Neural progenitor cell (in vitro differentiated cells): ENCODE measurements at regions not wholly inside any gene's neighbourhood (a gene's known extent, or its start where the extent isn't known, plus 50 kb on each side); places are given as distances from the start of the nearest gene placed in this dataset.

Source experiments
- DNase-seq: peaks from one replicate; pipeline ENCODE4 v3.0.0-alpha.2; 2016; ENCODE audit warnings: low spot score
- H2AFZ ChIP-seq: fragments of 200-600 bp; sonication (generic); replicated peaks from 2 replicates; pipeline ENCODE4 v1.6.1; 2016; ENCODE audit warnings: antibody characterized with exemption
- H3F3A ChIP-seq: fragments of 200-600 bp; sonication (generic); 2 replicates; pipeline ENCODE4 v1.6.1; 2016; ENCODE audit warnings: antibody characterized with exemption, low read depth
- H3K27ac ChIP-seq: fragments of 200-600 bp; sonication (generic); 2 replicates; pipeline ENCODE4 v1.5.1; 2016; ENCODE audit warnings: mild to moderate bottlenecking
- H3K27me3 ChIP-seq: fragments of 200-600 bp; sonication (generic); 2 replicates; pipeline ENCODE4 v1.6.1; 2016; ENCODE audit warnings: mild to moderate bottlenecking, moderate library complexity
- H3K36me3 ChIP-seq: fragments of 200-600 bp; sonication (generic); 2 replicates; pipeline ENCODE4 v1.5.1; 2016
- H3K4me1 ChIP-seq: fragments of 200-600 bp; sonication (generic); 2 replicates; pipeline ENCODE4 v1.6.1; 2016; ENCODE audit warnings: mixed run types
- H3K4me2 ChIP-seq: fragments of 200-600 bp; sonication (generic); 2 replicates; pipeline ENCODE4 v1.6.1; 2016
- H3K4me3 ChIP-seq: fragments of 200-600 bp; sonication (generic); 2 replicates; pipeline ENCODE4 v1.5.1; 2016
- H3K79me2 ChIP-seq: fragments of 200-600 bp; sonication (generic); 2 replicates; pipeline ENCODE4 v1.6.1; 2016; ENCODE audit warnings: low read depth
- H3K9ac ChIP-seq: fragments of 200-600 bp; sonication (generic); 2 replicates; pipeline ENCODE4 v1.6.1; 2016
- H3K9me3 ChIP-seq: fragments of 200-600 bp; sonication (generic); 2 replicates; pipeline ENCODE4 v1.5.1; 2016; ENCODE audit warnings: low read depth
- H4K20me1 ChIP-seq: fragments of 200-600 bp; sonication (generic); 2 replicates; pipeline ENCODE4 v1.6.1; 2016; ENCODE audit warnings: low read depth
- H3K27ac Mint-ChIP-seq: 3 replicates; pipeline ENCODE4 v1.8.0; 2021; ENCODE audit warnings: mixed read lengths
- H3K27me3 Mint-ChIP-seq: 2 replicates; pipeline ENCODE4 v1.8.0; 2022; ENCODE audit warnings: low read depth, mild to moderate bottlenecking, inconsistent platforms, moderate library complexity, mixed read lengths; ENCODE audit not compliant: insufficient read depth
- H3K36me3 Mint-ChIP-seq: 3 replicates; pipeline ENCODE4 v1.8.0; 2021; ENCODE audit warnings: mixed read lengths
- H3K4me1 Mint-ChIP-seq: 3 replicates; pipeline ENCODE4 v1.8.0; 2021; ENCODE audit warnings: mixed read lengths
- H3K4me3 Mint-ChIP-seq: 3 replicates; pipeline ENCODE4 v1.8.0; 2021; ENCODE audit warnings: mild to moderate bottlenecking, moderate library complexity, mixed read lengths
- H3K9me3 Mint-ChIP-seq: 3 replicates; pipeline ENCODE4 v1.8.0; 2020; ENCODE audit warnings: mixed read lengths
- EZH2 ChIP-seq: fragments of 200-600 bp; sonication (generic); IDR thresholded peaks from 2 replicates; pipeline ENCODE4 v1.6.1; 2017; ENCODE audit warnings: antibody characterized with exemption, mild to moderate bottlenecking, moderate library complexity
- EZH2phosphoT487 ChIP-seq: fragments of 200-600 bp; sonication (generic); IDR thresholded peaks from 2 replicates; pipeline ENCODE4 v1.6.1; 2017; ENCODE audit warnings: antibody characterized with exemption
- TF ChIP-seq, protein P1 (sequence below): fragments of 200-600 bp; sonication (generic); IDR thresholded peaks from 2 replicates; pipeline ENCODE4 v1.5.1; 2017; ENCODE audit warnings: antibody characterized with exemption, mild to moderate bottlenecking

DNA sequence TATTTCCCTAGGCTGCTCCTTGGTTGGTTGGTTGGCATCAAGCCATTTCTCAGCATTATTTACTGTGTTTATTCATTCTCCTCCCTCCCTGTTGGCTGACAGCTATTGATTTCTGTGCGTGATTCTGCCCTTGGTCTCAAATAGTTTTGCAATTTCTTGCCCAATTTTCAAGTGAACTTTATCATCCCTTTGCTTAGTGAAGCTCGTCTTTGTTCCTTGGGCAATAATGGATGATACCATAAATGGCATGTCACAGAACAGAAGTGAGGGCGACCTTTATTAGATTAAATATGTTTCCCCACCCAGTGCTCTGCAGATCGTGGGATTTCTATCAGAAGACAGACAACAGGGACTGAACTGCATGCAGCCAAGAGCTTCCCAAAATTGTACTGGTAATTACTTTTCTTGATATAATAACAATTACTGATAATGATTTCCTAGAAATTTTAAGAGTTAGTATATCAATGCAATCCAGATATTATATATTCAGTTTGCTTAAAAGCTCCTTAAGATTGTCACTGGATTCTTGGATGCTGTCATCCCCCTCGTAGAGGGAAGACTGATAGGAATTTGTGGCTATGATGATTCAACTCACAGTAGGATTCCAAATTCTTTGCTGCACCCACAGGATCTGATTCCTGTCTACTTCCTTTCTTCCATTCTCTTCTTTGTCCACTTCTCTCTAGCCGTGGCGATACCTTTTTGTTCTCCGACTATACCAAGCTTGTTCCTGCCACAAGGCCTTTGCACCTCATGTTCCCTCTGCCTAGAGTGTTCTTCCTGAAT lies 122.1 kb upstream of the KAZN start:
- no peaks in the 10 kb centered on the region for H3K79me2 ChIP-seq
- H3K9me3 ChIP-seq, result no peaks in the 10 kb centered on the region
- H3K4me3 Mint-ChIP-seq, result no peak overlapping the region
- H3K9ac ChIP-seq, result no peak overlapping the region
- DNase-seq, result no peak
- no peaks in the 10 kb centered on the region for H3K36me3 ChIP-seq
- H3K27ac ChIP-seq, result no peak overlapping the region
- no peaks in the 10 kb centered on the region for H3K4me1 Mint-ChIP-seq
- no peak overlapping the region for H2AFZ ChIP-seq
- no peak overlapping the region for H3K27ac Mint-ChIP-seq
- H3K27me3 Mint-ChIP-seq, result no peaks in the 10 kb centered on the region
- H4K20me1 ChIP-seq, result no peaks in the 10 kb centered on the region
- no peak for TF ChIP-seq EZH2
- no peak for TF ChIP-seq EZH2phosphoT487
- TF ChIP-seq, protein P1, sequence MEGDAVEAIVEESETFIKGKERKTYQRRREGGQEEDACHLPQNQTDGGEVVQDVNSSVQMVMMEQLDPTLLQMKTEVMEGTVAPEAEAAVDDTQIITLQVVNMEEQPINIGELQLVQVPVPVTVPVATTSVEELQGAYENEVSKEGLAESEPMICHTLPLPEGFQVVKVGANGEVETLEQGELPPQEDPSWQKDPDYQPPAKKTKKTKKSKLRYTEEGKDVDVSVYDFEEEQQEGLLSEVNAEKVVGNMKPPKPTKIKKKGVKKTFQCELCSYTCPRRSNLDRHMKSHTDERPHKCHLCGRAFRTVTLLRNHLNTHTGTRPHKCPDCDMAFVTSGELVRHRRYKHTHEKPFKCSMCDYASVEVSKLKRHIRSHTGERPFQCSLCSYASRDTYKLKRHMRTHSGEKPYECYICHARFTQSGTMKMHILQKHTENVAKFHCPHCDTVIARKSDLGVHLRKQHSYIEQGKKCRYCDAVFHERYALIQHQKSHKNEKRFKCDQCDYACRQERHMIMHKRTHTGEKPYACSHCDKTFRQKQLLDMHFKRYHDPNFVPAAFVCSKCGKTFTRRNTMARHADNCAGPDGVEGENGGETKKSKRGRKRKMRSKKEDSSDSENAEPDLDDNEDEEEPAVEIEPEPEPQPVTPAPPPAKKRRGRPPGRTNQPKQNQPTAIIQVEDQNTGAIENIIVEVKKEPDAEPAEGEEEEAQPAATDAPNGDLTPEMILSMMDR, result no peak
- no peaks in the 10 kb centered on the region for H3K4me1 ChIP-seq
- H3F3A ChIP-seq, result no peaks in the 10 kb centered on the region
- H3K4me2 ChIP-seq, result no peak overlapping the region
- no peaks in the 10 kb centered on the region for H3K27me3 ChIP-seq
- H3K9me3 Mint-ChIP-seq, result no peaks in the 10 kb centered on the region
- H3K36me3 Mint-ChIP-seq, result no peaks in the 10 kb centered on the region
- no peak overlapping the region for H3K4me3 ChIP-seq

DNA sequence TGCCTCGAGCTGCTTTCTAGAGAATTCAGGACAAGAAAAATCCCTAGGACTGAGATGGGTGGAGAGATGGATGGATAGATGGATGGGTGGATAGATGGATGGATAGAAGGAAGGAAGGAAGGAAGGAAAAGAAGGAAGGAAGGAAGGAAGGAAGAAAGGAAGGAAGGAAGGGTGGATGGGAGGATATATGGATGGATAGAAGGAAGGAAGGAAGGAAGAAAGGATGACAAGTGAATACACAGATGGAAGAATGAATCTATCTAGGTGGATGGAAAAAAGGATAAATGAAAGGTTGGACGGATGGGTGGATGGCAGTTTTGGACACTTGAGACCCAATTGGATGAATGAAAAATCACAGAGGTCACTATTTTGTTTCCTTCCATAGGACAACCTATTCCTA lies 120.4 kb upstream of the KAZN start:
- H3K27me3 Mint-ChIP-seq, result no peaks in the 10 kb centered on the region
- TF ChIP-seq, protein P1, result no peak
- TF ChIP-seq EZH2 (no peak), EZH2phosphoT487 (no peak)
- Histone ChIP-seq H3K36me3 (no peaks in the 10 kb centered on the region), H3F3A (no peaks in the 10 kb centered on the region), H3K27me3 (no peaks in the 10 kb centered on the region), H2AFZ (no peak overlapping the region), H3K9me3 (no peaks in the 10 kb centered on the region), H3K4me1 (no peaks in the 10 kb centered on the region), H3K27ac (no peak overlapping the region), H3K79me2 (no peaks in the 10 kb centered on the region), H3K9ac (no peak overlapping the region), H4K20me1 (no peaks in the 10 kb centered on the region), H3K4me2 (no peak overlapping the region), H3K4me3 (no peak overlapping the region)
- no peak overlapping the region for H3K27ac Mint-ChIP-seq
- no peak for DNase-seq
- H3K9me3 Mint-ChIP-seq, result no peaks in the 10 kb centered on the region
- no peak overlapping the region for H3K4me3 Mint-ChIP-seq
- H3K4me1 Mint-ChIP-seq, result no peaks in the 10 kb centered on the region
- no peaks in the 10 kb centered on the region for H3K36me3 Mint-ChIP-seq

DNA sequence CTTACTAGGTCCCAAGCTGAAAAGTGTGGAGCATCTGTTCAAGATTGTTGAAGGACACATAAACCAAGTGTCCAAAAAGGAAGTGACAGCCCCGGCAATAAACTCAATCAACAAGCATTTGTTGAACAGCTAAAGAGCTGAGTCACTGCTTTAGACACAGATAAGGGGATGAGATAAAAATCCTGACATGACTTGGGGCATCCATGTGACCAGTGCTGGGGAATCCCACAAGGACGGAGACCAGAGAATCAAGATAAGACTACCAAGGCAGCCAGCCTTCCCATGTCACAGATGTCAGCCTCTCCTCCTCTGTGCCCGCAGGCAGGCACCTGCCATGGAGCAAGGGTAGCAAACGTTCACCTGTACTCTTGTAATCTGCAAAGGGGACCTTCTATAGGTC lies 118.6 kb upstream of the KAZN start:
- H2AFZ ChIP-seq, result no peak overlapping the region
- H3K4me1 ChIP-seq, result no peaks in the 10 kb centered on the region
- H3K27me3 ChIP-seq, result no peaks in the 10 kb centered on the region
- no peak for TF ChIP-seq EZH2
- TF ChIP-seq EZH2phosphoT487, result no peak
- TF ChIP-seq, protein P1, result no peak
- Mint-ChIP-seq H3K4me3 (no peak overlapping the region), H3K9me3 (peaks cover 2% of the 10 kb centered on the region), H3K36me3 (no peaks in the 10 kb centered on the region), H3K27me3 (no peaks in the 10 kb centered on the region), H3K27ac (no peak overlapping the region), H3K4me1 (no peaks in the 10 kb centered on the region)
- H3K4me2 ChIP-seq, result no peak overlapping the region
- H3K9me3 ChIP-seq, result no peaks in the 10 kb centered on the region
- no peaks in the 10 kb centered on the region for H3K79me2 ChIP-seq
- H3F3A ChIP-seq, result no peaks in the 10 kb centered on the region
- no peaks in the 10 kb centered on the region for H3K36me3 ChIP-seq
- H4K20me1 ChIP-seq, result no peaks in the 10 kb centered on the region
- no peak for DNase-seq
- no peak overlapping the region for H3K27ac ChIP-seq
- H3K9ac ChIP-seq, result no peak overlapping the region
- no peak overlapping the region for H3K4me3 ChIP-seq
